Esophagus squamous epithelium (tissue), 5 donors: ENCODE measurements at regions not wholly inside any gene's neighbourhood (a gene's known extent, or its start where the extent isn't known, plus 50 kb on each side); places are given as distances from the start of the nearest gene placed in this dataset.

Experiments
- DNase-seq: peaks from one replicate; lab custom pipeline; 2025; lab: John Stamatoyannopoulos, UW
- H3K27ac ChIP-seq, 4 donors: fragments of 200-600 bp; sonication (generic); one replicate each; pipeline ENCODE4 v1.5.1; 2016 to 2019; ENCODE audit warnings: mild to moderate bottlenecking in 1 of 4
- H3K27me3 ChIP-seq, 4 donors: fragments of 200-600 bp; sonication (generic); 1 replicate in 3 of 4; 2 replicates in 1 of 4; pipeline versions ENCODE4 v1.5.1 to v1.6.0; 2017 to 2021; ENCODE audit warnings: antibody characterized with exemption in 1 of 4
- H3K36me3 ChIP-seq, 3 donors: fragments of 200-600 bp; sonication (generic); one replicate each; pipeline ENCODE4 v1.5.1; 2016 to 2019
- H3K4me1 ChIP-seq, 3 donors: fragments of 200-600 bp; sonication (generic); one replicate each; pipeline ENCODE4 v1.5.1; 2017 to 2019
- H3K4me3 ChIP-seq, 4 donors: fragments of 200-600 bp; sonication (generic); 1 replicate in 3 of 4; 2 replicates in 1 of 4; pipeline ENCODE4 v1.5.1; 2016 to 2019; ENCODE audit warnings: mild to moderate bottlenecking in 2 of 4, moderate library complexity in 1 of 4
- H3K9me3 ChIP-seq, 3 donors: fragments of 200-600 bp; sonication (generic); one replicate each; pipeline ENCODE4 v1.5.1; 2016 to 2019
- CTCF ChIP-seq, 6 experiments: fragments of 450-650 bp in 4 of 6; fragments of 200-600 bp in 2 of 6; sonication (generic) in 2 of 6; IDR thresholded peaks; one replicate each; pipeline ENCODE4 v1.5.1; 2016 to 2019; ENCODE audit warnings: antibody characterized with exemption in 6 of 6, mild to moderate bottlenecking in 4 of 6, moderate library complexity in 4 of 6
- POLR2A ChIP-seq, 4 donors: fragments of 450-650 bp; IDR thresholded peaks; one replicate each; pipeline ENCODE4 v1.6.1; 2017; ENCODE audit warnings: antibody characterized with exemption in 4 of 4, mild to moderate bottlenecking in 4 of 4, moderate library complexity in 3 of 4
- WGBS, 2 donors: methylation state at CpG; one replicate each; pipeline ENCODE4 v1.1.5; 2018; 5-methylcytosine and 5-hydroxymethylcytosine counted together
- intact Hi-C: fragments of 100-400 bp; cut with DNase I; formaldehyde crosslinking; loops from one replicate; pipeline ENCODE4 v1.15.0; 2022
- donor health status: DM: yes; HTN: yes; CAD: no.

DNA sequence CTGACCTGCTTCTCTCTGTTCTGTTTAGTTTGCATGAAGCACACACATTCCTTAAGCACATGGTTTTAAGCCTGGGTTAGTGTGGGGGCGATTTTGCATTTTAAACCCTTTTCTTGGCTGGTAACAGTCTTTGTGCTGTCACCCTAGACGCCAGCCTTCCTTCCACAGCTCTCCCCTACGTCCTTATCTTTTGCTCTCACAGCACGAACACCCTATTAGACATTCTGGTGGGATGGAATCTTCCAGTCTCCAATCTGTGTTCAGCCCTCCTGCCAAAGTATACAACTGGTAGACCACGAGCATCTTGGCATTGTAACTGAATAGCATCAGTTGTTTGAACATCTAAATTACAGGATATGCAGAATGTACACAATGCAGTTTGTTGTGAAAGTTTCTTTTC is 316.9 kb upstream of the IRX2 start:
- TF ChIP-seq CTCF (IDR thresholded peaks at IDR 0.05): no peak
- no peak for TF ChIP-seq POLR2A (IDR thresholded peaks at IDR 0.05)
- no peaks in the 10 kb centered on the region for H3K27me3 ChIP-seq
- no peak overlapping the region for H3K27ac ChIP-seq
- intact Hi-C loops: no loop called here
- DNase-seq: no peak
- no peak overlapping the region for H3K4me3 ChIP-seq
- H3K4me1 ChIP-seq: no peaks in the 10 kb centered on the region
- H3K36me3 ChIP-seq: no peaks in the 10 kb centered on the region
- 33 to 38% methylated on average over 5 of the region's 5 CpGs for WGBS, 2 donors
- peaks cover 0 to 8% (median 0%) of the 10 kb centered on the region in 3 donors for H3K9me3 ChIP-seq

- Histone ChIP-seq H3K36me3 (no peaks in the 10 kb centered on the region), H3K27ac (no peak overlapping the region), H3K27me3 (no peaks in the 10 kb centered on the region), H3K4me3 (no peak overlapping the region), H3K4me1 (no peaks in the 10 kb centered on the region), H3K9me3 (peaks cover 0 to 9% (median 0%) of the 10 kb centered on the region in 3 donors)
- TF ChIP-seq POLR2A (IDR thresholded peaks at IDR 0.05) (no peak), CTCF (IDR thresholded peaks at IDR 0.05) (no peak)
- WGBS, 2 donors: 93 to 100% methylated on average over 2 of the region's 2 CpGs
- intact Hi-C loops: no loop called here
- DNase-seq: no peak
Measured at GRCh38 chr5:3060283-3060682, 308.8 kb upstream of the IRX2 start.

DNA sequence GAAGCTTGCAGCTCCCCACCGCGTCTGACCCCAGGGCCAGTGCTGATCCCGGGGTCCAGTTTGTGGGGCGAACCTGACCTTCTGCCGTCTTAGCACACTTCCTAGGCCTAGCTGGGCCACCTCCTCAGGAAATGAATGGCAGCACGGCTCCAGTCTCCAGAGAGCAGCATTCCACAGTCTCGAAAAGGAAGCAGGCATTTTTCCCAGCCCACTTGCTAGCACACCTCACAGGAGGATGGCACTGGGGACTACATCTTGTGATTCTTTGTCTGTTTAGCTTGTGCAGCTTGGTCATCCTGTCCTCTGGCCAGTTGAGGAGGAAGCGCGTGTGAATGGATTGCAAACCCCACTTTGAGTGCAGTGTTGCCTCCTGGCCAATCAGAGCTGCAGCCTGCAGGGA is 308.0 kb upstream of the IRX2 start:
- Histone ChIP-seq H3K27me3 (no peaks in the 10 kb centered on the region), H3K4me3 (no peak overlapping the region), H3K4me1 (no peaks in the 10 kb centered on the region), H3K36me3 (no peaks in the 10 kb centered on the region), H3K27ac (no peak overlapping the region), H3K9me3 (peaks cover 0 to 9% (median 0%) of the 10 kb centered on the region in 3 donors)
- no peak for DNase-seq
- WGBS, 2 donors: 67 to 95% methylated on average over 3 to 9 of the region's 9 CpGs
- TF ChIP-seq POLR2A (IDR thresholded peaks at IDR 0.05): no peak
- TF ChIP-seq CTCF (IDR thresholded peaks at IDR 0.05): no peak
- intact Hi-C loops: no loop called here

GRCh38 chr5:3058942-3059341 is 307.5 kb upstream of the IRX2 start:
- TF ChIP-seq POLR2A (IDR thresholded peaks at IDR 0.05) (no peak), CTCF (IDR thresholded peaks at IDR 0.05) (no peak)
- H3K4me3 ChIP-seq: no peak overlapping the region
- DNase-seq: no peak
- no peaks in the 10 kb centered on the region for H3K4me1 ChIP-seq
- WGBS, 2 donors: 66 to 74% methylated on average over 16 of the region's 17 CpGs
- peaks cover 0 to 4% (median 0%) of the 10 kb centered on the region in 4 donors for H3K27me3 ChIP-seq
- intact Hi-C loops: no loop called here
- no peaks in the 10 kb centered on the region for H3K36me3 ChIP-seq
- no peak overlapping the region for H3K27ac ChIP-seq
- peaks cover 0 to 9% (median 0%) of the 10 kb centered on the region in 3 donors for H3K9me3 ChIP-seq

DNA sequence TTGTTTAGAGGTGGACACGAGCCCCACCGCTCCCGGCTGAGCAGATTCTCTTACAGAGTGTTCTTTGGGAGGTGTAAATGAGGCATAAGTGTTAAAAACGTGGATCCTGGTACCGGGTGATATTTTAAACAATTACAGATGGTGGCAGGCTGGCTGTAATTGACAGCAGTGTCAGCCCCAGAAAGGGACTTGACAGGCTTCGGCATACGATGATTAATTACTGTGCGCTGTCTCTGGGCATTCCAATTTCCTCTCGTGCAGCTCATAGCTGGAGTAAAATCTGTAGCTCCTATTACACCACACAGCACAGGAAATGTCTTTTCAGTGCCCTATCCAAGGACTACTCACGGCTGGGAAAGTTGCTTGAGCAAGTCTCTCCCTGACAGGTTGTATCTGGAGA is 305.4 kb upstream of the IRX2 start:
- DNase-seq: no peak
- H3K27me3 ChIP-seq: peaks cover 0 to 4% (median 0%) of the 10 kb centered on the region in 4 donors
- no peaks in the 10 kb centered on the region for H3K4me1 ChIP-seq
- peaks cover 0 to 9% (median 0%) of the 10 kb centered on the region in 3 donors for H3K9me3 ChIP-seq
- no peak for TF ChIP-seq POLR2A (IDR thresholded peaks at IDR 0.05)
- no peak for TF ChIP-seq CTCF (IDR thresholded peaks at IDR 0.05)
- H3K36me3 ChIP-seq: no peaks in the 10 kb centered on the region
- H3K27ac ChIP-seq: no peak overlapping the region
- intact Hi-C loops: no loop called here
- 45 to 56% methylated on average over 5 to 10 of the region's 10 CpGs for WGBS, 2 donors
- H3K4me3 ChIP-seq: no peak overlapping the region
